Activated CD4-positive, alpha-beta T cell treated with anti-CD3 and anti-CD28 coated beads, Interleukin-2, amount 50 U/mL, for 48 hours (primary cell): ENCODE measurements at regions not wholly inside any gene's neighbourhood (a gene's known extent, or its start where the extent isn't known, plus 50 kb on each side); places are given as distances from the start of the nearest gene placed in this dataset.
"Not testable (repeated sequence)": the region's sequence is repeated elsewhere in the genome, so short reads cannot be mapped to it uniquely, and the experiment has no call there.

ENCODE experiments used
- DNase-seq, 2 experiments: peaks; one replicate each; pipeline ENCODE4 v3.0.0-alpha.2; 2020

- peak; percentile 5 to 9 for DNase-seq
These were observed 115.5 kb upstream of the NCAM2 start for GRCh38 chr21:20882462-20883407.

GRCh38 chr21:20883408-20883800, 114.8 kb upstream of the NCAM2 start:
- no peak for DNase-seq

- DNase-seq = no peak
These were observed 95.7 kb upstream of the NCAM2 start for GRCh38 chr21:20902511-20902910.

GRCh38 chr21:20902998-20903397, 95.2 kb upstream of the NCAM2 start:
- DNase-seq = no peak

- not testable (repeated sequence) for DNase-seq
These were observed 70.7 kb upstream of the NCAM2 start for GRCh38 chr21:20927555-20927954.

- no peak for DNase-seq
These were observed 55.7 kb upstream of the NCAM2 start for GRCh38 chr21:20942523-20942922.

GRCh38 chr21:20943561-20943997, 54.6 kb upstream of the NCAM2 start:
- DNase-seq = no peak

GRCh38 chr21:20944139-20944538, 54.1 kb upstream of the NCAM2 start:
- no peak for DNase-seq

- DNase-seq = no peak
These were observed 51.5 kb upstream of the NCAM2 start for GRCh38 chr21:20946701-20947100.
